Mucosa of stomach (tissue), 1 donor: ENCODE measurements at regions not wholly inside any gene's neighbourhood (a gene's known extent, or its start where the extent isn't known, plus 50 kb on each side); places are given as distances from the start of the nearest gene placed in this dataset.

ENCODE experiments used
- H3K27me3 ChIP-seq: one replicate; pipeline ENCODE4 v1.7.0; 2013; ENCODE audit warnings: mild to moderate bottlenecking, low read length; ENCODE audit not compliant: control insufficient read depth, insufficient read depth
- H3K36me3 ChIP-seq: one replicate; pipeline ENCODE4 v1.7.0; 2013; ENCODE audit warnings: low read length; ENCODE audit not compliant: control insufficient read depth, insufficient read depth
- H3K4me1 ChIP-seq: one replicate; pipeline ENCODE4 v1.7.0; 2013; ENCODE audit warnings: mild to moderate bottlenecking, low read length; ENCODE audit not compliant: control insufficient read depth, insufficient read depth
- H3K4me3 ChIP-seq: one replicate; pipeline ENCODE4 v1.7.0; 2013; ENCODE audit warnings: low read length
- H3K9ac ChIP-seq: one replicate; pipeline ENCODE4 v1.7.0; 2013; ENCODE audit warnings: mild to moderate bottlenecking, low read length, moderate library complexity
- H3K9me3 ChIP-seq: one replicate; pipeline ENCODE4 v1.7.0; 2013; ENCODE audit warnings: mild to moderate bottlenecking, low read length, moderate library complexity; ENCODE audit not compliant: control insufficient read depth
- donor health status: Pancreatic carcinoma.

DNA sequence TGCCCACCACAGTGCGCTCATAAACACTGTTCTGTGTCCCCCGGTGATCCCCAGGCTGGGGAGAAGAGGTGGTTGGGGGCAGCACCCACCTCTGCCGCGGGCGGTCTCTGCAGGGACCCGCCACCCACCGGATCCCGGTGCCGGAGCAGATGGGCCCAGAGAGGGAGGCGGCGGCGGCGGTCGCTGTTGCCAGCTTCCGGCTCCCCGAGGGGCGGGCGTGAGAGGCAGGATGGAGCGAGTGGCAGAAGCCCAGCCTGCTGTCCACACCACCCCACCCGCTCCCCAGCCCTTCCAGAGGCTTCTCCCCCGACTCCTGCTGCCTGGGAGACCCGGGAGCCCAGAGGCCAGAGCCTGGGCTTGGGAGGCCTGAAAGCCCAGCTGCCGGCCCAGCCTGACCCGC is 142.6 kb upstream of the CIBAR2 start:
- no peak overlapping the region for H3K4me3 ChIP-seq
- no peaks in the 10 kb centered on the region for H3K36me3 ChIP-seq
- peaks cover 4% of the 10 kb centered on the region for H3K27me3 ChIP-seq
- H3K9me3 ChIP-seq, result no peaks in the 10 kb centered on the region
- no peak overlapping the region for H3K9ac ChIP-seq
- no peaks in the 10 kb centered on the region for H3K4me1 ChIP-seq

DNA sequence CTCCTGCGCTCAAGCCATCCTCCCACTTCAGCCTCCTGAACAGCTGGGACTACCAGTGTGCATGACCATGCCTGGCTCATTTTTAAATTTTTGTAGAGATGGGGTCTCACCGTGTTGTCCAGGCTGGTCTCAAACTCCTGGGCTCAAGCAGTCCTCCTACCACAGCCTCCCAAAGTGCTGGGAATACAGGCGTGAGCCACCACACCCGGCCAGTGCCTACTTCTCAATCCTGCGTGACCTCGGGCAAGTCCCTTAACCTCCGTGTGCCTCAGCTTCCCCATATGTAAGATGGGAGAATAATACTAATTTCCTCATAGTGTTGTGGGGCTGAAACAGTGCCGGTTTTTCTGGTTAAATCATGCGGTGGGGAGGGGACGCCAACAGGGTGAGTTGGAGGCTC is 143.5 kb upstream of the CIBAR2 start:
- Histone ChIP-seq H3K27me3 (peaks cover 4% of the 10 kb centered on the region), H3K9me3 (no peaks in the 10 kb centered on the region), H3K4me3 (no peak overlapping the region), H3K4me1 (no peaks in the 10 kb centered on the region), H3K36me3 (no peaks in the 10 kb centered on the region), H3K9ac (no peak overlapping the region)

DNA sequence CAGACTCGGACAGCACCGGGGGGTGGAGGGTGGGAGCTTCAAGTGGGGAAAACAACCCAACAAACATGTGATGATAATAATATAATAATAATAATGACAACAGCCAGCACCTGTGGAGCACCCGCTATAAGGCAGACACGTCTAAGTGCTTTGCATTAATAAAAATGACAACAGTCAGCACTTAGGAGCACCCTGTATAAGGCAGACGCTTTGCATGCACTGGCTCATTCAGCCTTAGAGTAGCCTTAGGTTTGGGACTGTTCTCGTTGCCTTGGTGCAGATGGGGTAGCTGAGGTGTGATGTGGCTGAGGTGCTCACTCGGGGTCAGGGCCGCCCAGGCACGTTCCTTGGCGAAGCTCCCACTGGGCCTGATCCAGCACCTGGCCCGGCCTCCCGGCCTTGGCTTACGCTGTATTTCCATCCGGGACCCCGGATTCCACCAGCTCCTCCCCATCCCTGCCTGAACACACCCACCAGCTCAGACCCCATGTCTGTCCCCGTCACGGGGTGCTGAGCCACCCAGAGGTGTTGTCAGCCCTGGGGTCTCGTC is 144.0 kb upstream of the CIBAR2 start:
- Histone ChIP-seq H3K4me1 (no peaks in the 10 kb centered on the region), H3K4me3 (no peak overlapping the region)

DNA sequence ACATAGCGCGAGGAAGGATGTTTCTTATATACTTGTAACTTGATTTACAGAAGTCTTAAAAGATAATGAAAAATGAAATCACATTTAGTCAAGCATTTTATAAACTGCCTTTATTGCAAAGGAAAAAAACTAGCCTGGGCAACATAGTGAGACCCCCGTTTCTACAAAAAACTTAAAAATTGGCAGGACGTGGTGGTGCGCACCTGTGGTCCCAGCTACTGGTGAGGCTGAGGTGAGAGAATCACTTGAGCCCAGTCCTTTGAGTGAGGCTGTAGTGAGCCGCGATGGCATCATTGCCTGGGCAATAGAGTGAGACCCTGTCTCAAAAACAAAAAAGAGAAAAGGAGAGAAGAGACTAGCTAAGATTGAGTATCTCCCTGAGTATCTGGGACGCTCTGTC is 145.2 kb upstream of the CIBAR2 start:
- Histone ChIP-seq H3K9ac (no peak overlapping the region), H3K27me3 (peaks cover 4% of the 10 kb centered on the region), H3K9me3 (no peaks in the 10 kb centered on the region), H3K36me3 (no peaks in the 10 kb centered on the region), H3K4me1 (no peaks in the 10 kb centered on the region), H3K4me3 (no peak overlapping the region)

More for the DNA sequence above, 144.0 kb upstream of the CIBAR2 start:
- H3K36me3 ChIP-seq, result no peaks in the 10 kb centered on the region
- H3K27me3 ChIP-seq, result peaks cover 4% of the 10 kb centered on the region
- no peaks in the 10 kb centered on the region for H3K9me3 ChIP-seq
- H3K9ac ChIP-seq, result no peak overlapping the region

DNA sequence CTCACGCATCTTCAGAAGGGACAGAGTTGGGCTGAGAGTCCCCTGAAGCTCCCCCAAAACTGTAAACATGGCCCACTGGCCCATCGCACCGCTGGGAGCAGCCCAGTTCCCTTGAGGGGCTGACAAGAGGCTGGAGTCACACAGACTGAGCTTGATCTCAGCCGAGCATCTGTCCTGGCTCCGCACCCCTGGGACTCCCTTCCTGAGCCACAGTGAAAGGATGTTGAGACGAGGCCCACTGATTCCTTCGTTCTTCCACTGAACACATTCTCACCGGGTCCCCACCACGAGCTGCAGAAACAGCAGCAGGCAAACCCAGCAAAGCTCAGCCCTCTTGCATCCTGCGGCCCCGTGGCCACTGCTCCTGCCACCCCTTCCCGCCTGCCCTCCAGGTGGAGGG is 145.9 kb upstream of the CIBAR2 start:
- H3K9me3 ChIP-seq, result no peaks in the 10 kb centered on the region
- H3K4me1 ChIP-seq, result no peaks in the 10 kb centered on the region
- H3K9ac ChIP-seq, result no peak overlapping the region
- H3K4me3 ChIP-seq, result no peak overlapping the region
- H3K36me3 ChIP-seq, result no peaks in the 10 kb centered on the region
- peaks cover 4% of the 10 kb centered on the region for H3K27me3 ChIP-seq

DNA sequence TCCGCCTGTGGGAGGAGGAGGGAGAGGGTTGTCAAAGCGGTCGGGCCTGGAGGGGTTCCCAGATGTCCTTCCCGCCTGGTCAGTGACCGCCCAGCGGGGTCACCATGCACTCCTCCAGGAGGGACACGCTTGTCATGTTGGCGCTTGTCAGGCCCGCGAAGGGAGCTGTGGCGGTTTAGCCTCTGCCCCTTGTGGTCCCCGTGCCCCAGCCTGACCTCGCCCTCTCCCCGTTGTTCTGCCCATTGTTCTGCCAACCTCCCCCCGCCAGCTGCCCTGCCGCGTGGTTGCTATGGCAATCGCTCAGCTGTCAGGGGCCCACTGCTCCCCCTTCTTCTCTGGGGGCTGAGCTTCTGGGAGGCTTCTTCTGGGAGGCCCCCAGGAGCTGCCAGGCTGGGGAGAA is 146.4 kb upstream of the CIBAR2 start:
- Histone ChIP-seq H3K9me3 (no peaks in the 10 kb centered on the region), H3K27me3 (peaks cover 4% of the 10 kb centered on the region), H3K4me1 (no peaks in the 10 kb centered on the region), H3K4me3 (no peak overlapping the region), H3K36me3 (no peaks in the 10 kb centered on the region), H3K9ac (no peak overlapping the region)

DNA sequence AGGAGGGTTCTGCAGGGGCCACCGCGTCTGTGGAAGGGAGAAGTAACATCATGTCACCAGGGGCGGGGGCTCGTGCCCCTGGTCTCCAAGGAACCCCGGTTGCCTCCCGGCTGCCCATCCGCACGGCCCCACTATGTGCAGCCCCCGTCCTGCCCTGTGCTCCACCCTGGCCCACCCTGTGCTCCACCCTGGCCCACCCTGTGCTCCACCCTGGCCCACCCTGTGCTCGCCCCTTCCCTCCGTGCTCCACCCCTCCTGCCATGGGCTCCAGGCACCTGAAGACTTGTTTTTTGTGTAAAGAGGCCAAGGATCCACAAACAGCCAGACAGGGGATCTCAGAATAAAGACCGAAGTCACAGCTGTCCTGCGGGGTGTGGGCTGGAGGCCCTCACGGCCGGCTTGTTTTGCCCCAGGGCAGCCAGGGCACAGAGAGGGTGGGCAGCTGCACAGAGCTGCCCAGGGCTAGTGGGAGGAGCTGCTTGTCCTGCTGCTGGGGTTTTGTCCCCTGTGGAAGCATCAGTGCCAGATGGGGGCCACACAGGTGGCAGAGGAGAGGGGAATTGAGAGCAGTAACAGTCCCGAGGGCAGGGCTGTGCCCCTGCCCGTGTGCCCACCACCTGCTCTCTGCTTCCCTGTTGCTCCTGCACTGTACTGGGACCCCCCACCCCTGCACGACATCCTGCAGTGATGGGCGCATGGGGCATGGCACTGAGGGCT is 147.0 kb upstream of the CIBAR2 start:
- Histone ChIP-seq H3K4me1 (no peaks in the 10 kb centered on the region), H3K9me3 (no peaks in the 10 kb centered on the region), H3K36me3 (no peaks in the 10 kb centered on the region), H3K4me3 (no peak overlapping the region), H3K27me3 (peaks cover 4% of the 10 kb centered on the region), H3K9ac (no peak overlapping the region)

DNA sequence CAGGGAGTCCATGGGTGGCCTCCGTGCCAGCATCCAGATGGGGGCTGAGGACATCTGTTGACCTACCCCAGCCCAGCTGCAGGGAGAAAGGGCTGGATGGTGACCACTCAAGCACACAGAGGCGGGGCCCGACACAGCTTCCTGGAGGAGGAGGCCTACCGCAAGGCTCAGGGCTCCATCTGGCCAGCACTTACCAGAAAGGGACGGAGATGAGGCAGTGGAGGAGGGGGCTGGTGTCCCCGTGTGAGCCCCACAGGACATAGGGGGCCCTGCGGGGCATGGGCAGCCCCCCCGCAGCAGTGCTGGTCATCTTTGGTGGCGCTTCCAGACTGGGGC is 147.5 kb upstream of the CIBAR2 start:
- Histone ChIP-seq H3K36me3 (no peaks in the 10 kb centered on the region), H3K27me3 (peaks cover 4% of the 10 kb centered on the region), H3K4me3 (no peak overlapping the region), H3K9me3 (no peaks in the 10 kb centered on the region), H3K9ac (no peak overlapping the region), H3K4me1 (no peaks in the 10 kb centered on the region)

DNA sequence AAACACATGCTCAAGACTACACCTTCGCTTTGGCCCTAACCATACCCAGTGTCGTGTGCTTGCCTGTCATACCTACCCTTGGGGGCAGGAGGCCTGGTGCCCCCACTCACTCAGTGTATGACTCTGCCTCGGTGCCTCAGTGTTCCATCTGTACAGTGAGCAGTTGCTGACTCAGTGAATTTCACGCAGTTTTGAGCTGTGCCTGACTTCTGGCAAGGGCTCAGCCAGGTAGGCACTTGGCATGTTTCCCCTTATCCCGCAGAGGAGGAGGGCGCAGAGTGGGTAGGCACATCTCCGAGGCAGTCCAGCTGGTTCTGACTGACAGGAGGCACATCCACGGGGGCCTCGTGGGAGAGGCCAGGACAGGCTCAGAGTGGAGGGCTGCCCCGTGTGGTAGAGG is 148.9 kb upstream of the CIBAR2 start:
- Histone ChIP-seq H3K4me1 (no peaks in the 10 kb centered on the region), H3K4me3 (no peak overlapping the region), H3K36me3 (no peaks in the 10 kb centered on the region), H3K9me3 (no peaks in the 10 kb centered on the region), H3K9ac (no peak overlapping the region), H3K27me3 (peaks cover 4% of the 10 kb centered on the region)

DNA sequence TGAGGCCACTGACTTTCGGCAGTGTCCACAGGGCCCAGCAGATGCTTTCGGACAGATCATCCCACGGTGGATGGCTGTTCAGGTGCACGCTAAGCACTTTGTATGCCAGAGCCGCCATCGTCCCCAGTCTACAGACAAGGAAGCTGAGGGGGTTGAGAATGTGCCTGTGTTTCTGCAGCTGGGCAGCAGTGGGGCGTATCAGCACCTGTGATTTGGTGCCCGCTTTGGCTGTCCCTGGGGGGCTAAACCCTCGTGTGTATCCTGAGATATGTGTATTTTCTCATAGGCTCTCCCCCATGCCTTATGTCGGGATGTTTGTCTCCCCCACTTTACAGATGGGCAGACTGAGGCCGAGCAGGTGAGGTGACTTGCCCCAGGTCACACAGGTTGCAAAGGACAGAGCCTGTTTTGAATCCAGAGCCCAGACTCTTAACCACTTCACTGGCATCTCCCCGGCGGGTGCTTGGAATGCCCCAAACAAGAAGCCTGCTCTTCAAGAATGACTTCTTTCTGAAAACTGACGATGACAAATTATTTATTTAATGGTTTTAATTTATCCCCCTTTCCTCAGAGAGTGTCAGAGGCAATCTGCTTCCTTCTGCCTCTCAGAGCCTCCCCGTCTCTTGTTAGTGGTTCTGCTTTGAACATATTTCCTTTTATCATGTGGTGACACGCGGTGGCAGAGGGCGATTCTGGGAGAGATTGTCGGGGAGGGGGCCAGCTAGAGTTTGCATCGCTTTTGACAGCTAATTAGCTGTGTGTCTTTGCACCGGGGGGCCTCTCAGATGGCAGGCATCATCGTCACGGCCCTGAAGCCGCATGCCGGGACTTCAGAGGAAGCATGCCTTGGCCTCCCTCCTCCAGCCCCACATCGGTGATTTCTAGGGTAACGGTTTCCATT is 149.6 kb upstream of the CIBAR2 start:
- no peaks in the 10 kb centered on the region for H3K4me1 ChIP-seq
- H3K27me3 ChIP-seq, result peaks cover 4% of the 10 kb centered on the region
- H3K9me3 ChIP-seq, result no peaks in the 10 kb centered on the region
- no peaks in the 10 kb centered on the region for H3K36me3 ChIP-seq
- no peak overlapping the region for H3K9ac ChIP-seq
- no peak overlapping the region for H3K4me3 ChIP-seq

DNA sequence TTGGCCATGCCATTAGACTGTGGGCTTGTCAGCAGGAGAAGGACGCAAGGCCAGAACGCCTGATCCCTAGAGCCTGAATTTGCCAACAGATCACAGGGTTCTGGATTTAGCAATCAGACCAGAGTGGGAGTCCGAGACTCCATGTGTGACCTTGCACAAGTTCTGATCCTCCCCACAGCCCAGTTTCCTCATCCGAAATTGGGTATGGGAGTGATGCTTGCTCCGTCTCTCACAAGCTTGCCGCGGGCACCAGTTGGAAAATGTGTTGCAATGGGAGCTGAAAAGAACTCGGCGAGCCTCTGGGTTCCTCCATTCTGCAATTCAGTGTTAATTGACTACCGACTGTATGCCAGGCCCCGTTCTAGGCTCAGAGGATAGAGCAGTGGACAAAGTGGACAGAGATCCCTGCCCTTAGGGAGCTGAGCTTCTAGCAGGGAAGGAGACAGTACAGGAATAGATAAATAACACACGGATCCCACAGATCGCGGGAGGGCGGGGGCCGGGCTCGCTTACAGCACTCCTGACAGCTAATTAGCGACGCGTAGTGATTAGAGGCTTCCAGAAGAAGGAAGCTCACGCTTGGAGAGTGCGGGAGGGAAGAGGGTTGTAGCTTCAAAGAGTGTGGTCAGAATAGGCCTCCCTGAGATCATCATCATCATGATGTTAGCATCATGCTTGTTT is 150.4 kb upstream of the CIBAR2 start:
- Histone ChIP-seq H3K27me3 (peaks cover 3% of the 10 kb centered on the region), H3K9ac (no peak overlapping the region), H3K4me3 (no peak overlapping the region), H3K4me1 (no peaks in the 10 kb centered on the region), H3K9me3 (no peaks in the 10 kb centered on the region), H3K36me3 (no peaks in the 10 kb centered on the region)

DNA sequence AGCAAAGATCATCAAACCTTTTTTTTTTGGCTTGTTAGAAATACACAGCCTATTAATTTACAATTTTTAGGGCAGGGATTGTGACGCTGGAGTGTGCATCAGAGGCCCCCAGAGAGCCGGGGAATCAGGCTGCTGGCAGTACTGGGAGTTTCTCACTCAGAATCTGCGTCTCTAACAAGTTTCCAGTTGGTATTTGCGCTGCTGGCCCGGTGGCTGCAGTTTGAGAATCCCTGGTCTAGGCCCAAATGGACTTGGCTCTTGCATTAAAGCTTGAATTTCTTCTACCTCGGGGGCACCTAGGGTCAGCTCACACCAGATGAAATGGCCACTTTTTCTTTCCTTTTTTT is 150.9 kb upstream of the CIBAR2 start:
- H3K27me3 ChIP-seq, result no peaks in the 10 kb centered on the region
- no peaks in the 10 kb centered on the region for H3K9me3 ChIP-seq
- no peak overlapping the region for H3K9ac ChIP-seq
- no peaks in the 10 kb centered on the region for H3K4me1 ChIP-seq
- H3K4me3 ChIP-seq, result no peak overlapping the region
- no peaks in the 10 kb centered on the region for H3K36me3 ChIP-seq
